Thyroid gland (tissue), 4 donors: ENCODE measurements at regions not wholly inside any gene's neighbourhood (a gene's known extent, or its start where the extent isn't known, plus 50 kb on each side); places are given as distances from the start of the nearest gene placed in this dataset.

Experiments used
- DNase-seq, 2 donors: peaks; one replicate each; pipeline ENCODE4 v3.0.0-alpha.2; 2019
- H3K27ac ChIP-seq, 3 donors: fragments of 200-600 bp; sonication (generic); 1 replicate in 2 of 3; 2 replicates in 1 of 3; pipeline ENCODE4 v1.5.1; 2016 to 2019; ENCODE audit warnings: mild to moderate bottlenecking in 1 of 3, moderate library complexity in 1 of 3
- H3K27me3 ChIP-seq: fragments of 200-600 bp; sonication (generic); one replicate; pipeline ENCODE4 v1.5.1; 2019
- H3K36me3 ChIP-seq, 2 donors: fragments of 200-600 bp; sonication (generic); one replicate each; pipeline ENCODE4 v1.5.1; 2016 to 2019
- H3K4me1 ChIP-seq, 2 donors: fragments of 200-600 bp; sonication (generic); one replicate each; pipeline ENCODE4 v1.5.1; 2017 to 2019
- H3K4me3 ChIP-seq, 3 donors: fragments of 200-600 bp; sonication (generic); replicated peaks in 1 of 3; 1 replicate in 2 of 3; 2 replicates in 1 of 3; pipeline ENCODE4 v1.5.1; 2016; ENCODE audit warnings: mild to moderate bottlenecking in 1 of 3
- H3K9me3 ChIP-seq: fragments of 200-600 bp; sonication (generic); one replicate; pipeline ENCODE4 v1.5.1; 2017
- CTCF ChIP-seq, 6 experiments: fragments of 200-600 bp in 3 of 6; fragments of 450-650 bp in 3 of 6; sonication (generic) in 3 of 6; IDR thresholded peaks; one replicate each; pipeline ENCODE4 v1.5.1; 2016 to 2019; ENCODE audit warnings: antibody characterized with exemption in 6 of 6, mild to moderate bottlenecking in 2 of 6, inconsistent platforms in 1 of 6, moderate library complexity in 1 of 6
- POLR2A ChIP-seq, 2 donors: fragments of 450-650 bp; IDR thresholded peaks; one replicate each; pipeline ENCODE4 v1.6.1; 2017; ENCODE audit warnings: antibody characterized with exemption in 2 of 2, mild to moderate bottlenecking in 2 of 2, moderate library complexity in 1 of 2
- WGBS, 2 donors: methylation state at CpG; one replicate each; pipeline ENCODE4 v1.1.5; 2017; 5-methylcytosine and 5-hydroxymethylcytosine counted together
- intact Hi-C: fragments of 100-400 bp; cut with DNase I; formaldehyde crosslinking; loops from one replicate; pipeline ENCODE4 v1.15.1; 2023

DNA sequence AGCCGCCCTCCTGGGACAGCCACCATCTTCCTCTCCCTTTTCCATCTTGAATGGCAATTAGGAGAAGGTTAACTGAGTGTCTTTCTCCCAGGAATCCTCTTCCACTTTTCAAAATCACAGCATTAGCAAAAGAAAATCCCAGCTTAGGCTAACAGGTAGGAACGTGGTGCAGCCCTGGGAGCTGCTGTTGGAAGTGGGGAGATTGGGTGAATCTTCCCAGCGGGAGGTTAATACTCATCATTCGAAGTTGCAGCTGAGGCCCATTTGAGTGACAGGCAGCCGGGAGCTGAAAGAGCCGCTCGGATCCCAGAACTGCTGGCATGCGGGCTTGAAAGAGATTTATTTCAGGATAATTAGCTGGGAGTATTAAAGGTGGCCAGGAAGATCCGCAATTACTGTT, 306.0 kb downstream of the BCL11A start:
- 72 to 78% methylated on average over 9 of the region's 9 CpGs for WGBS, 2 donors
- no peak for DNase-seq

GRCh38 chr2:60246583-60246982, 306.9 kb downstream of the BCL11A start:
- no peak for TF ChIP-seq POLR2A (IDR thresholded peaks at IDR 0.05)
- TF ChIP-seq CTCF (IDR thresholded peaks at IDR 0.05) = no peak
- WGBS, 2 donors = 97 to 100% methylated on average over 2 of the region's 2 CpGs
- H3K27ac ChIP-seq = no peak overlapping the region
- DNase-seq = no peak
- H3K9me3 ChIP-seq = no peaks in the 10 kb centered on the region
- H3K4me3 ChIP-seq = no peak overlapping the region
- no peaks in the 10 kb centered on the region for H3K36me3 ChIP-seq
- no peaks in the 10 kb centered on the region for H3K27me3 ChIP-seq
- H3K4me1 ChIP-seq = no peaks in the 10 kb centered on the region
- intact Hi-C loops = no loop called here

More for the DNA sequence above, 306.0 kb downstream of the BCL11A start:
- H3K36me3 ChIP-seq = no peaks in the 10 kb centered on the region
- no peaks in the 10 kb centered on the region for H3K27me3 ChIP-seq
- H3K4me1 ChIP-seq = no peaks in the 10 kb centered on the region
- H3K4me3 ChIP-seq = no peak overlapping the region
- intact Hi-C loops = no loop called here
- no peak for TF ChIP-seq CTCF (IDR thresholded peaks at IDR 0.05)
- TF ChIP-seq POLR2A (IDR thresholded peaks at IDR 0.05) = no peak
- H3K9me3 ChIP-seq = no peaks in the 10 kb centered on the region
- no peak overlapping the region for H3K27ac ChIP-seq

GRCh38 chr2:60234274-60234986, 319.0 kb downstream of the BCL11A start:
- Histone ChIP-seq H3K36me3 (no peaks in the 10 kb centered on the region), H3K27ac (no peak overlapping the region), H3K27me3 (no peaks in the 10 kb centered on the region), H3K4me1 (no peaks in the 10 kb centered on the region), H3K9me3 (no peaks in the 10 kb centered on the region), H3K4me3 (no peak overlapping the region)
- TF ChIP-seq POLR2A (IDR thresholded peaks at IDR 0.05) (no peak), CTCF (IDR thresholded peaks at IDR 0.05) (no peak)
- DNase-seq = no peak
- intact Hi-C loops = no loop called here
- 84 to 85% methylated on average over 6 of the region's 6 CpGs for WGBS, 2 donors

- no peak for DNase-seq
- TF ChIP-seq CTCF (IDR thresholded peaks at IDR 0.05) (no peak), POLR2A (IDR thresholded peaks at IDR 0.05) (no peak)
- Histone ChIP-seq H3K27me3 (no peaks in the 10 kb centered on the region), H3K27ac (no peak overlapping the region), H3K4me3 (no peak overlapping the region), H3K4me1 (no peaks in the 10 kb centered on the region), H3K9me3 (no peaks in the 10 kb centered on the region), H3K36me3 (no peaks in the 10 kb centered on the region)
- WGBS, 2 donors = 67 to 74% methylated on average over 2 of the region's 2 CpGs
- intact Hi-C loops = no loop called here
Observed at GRCh38 chr2:60230596-60230995, 322.9 kb downstream of the BCL11A start.

GRCh38 chr2:60230037-60230436, 323.4 kb downstream of the BCL11A start:
- intact Hi-C loops = no loop called here
- no peak for TF ChIP-seq CTCF (IDR thresholded peaks at IDR 0.05)
- TF ChIP-seq POLR2A (IDR thresholded peaks at IDR 0.05) = no peak
- Histone ChIP-seq H3K9me3 (no peaks in the 10 kb centered on the region), H3K27me3 (no peaks in the 10 kb centered on the region), H3K36me3 (no peaks in the 10 kb centered on the region), H3K27ac (no peak overlapping the region), H3K4me1 (no peaks in the 10 kb centered on the region), H3K4me3 (no peak overlapping the region)
- DNase-seq = no peak
- 91 to 93% methylated on average over 6 of the region's 6 CpGs for WGBS, 2 donors
